Lung microvascular endothelial cell (primary cell): ENCODE measurements at regions not wholly inside any gene's neighbourhood (a gene's known extent, or its start where the extent isn't known, plus 50 kb on each side); places are given as distances from the start of the nearest gene placed in this dataset.

Experiments
- DNase-seq, 2 donors: peaks; one replicate each; pipeline versions ENCODE4 v3.0.0 to v3.0.0-alpha.2; 2010; ENCODE audit warnings: low read depth in 2 of 2

DNA sequence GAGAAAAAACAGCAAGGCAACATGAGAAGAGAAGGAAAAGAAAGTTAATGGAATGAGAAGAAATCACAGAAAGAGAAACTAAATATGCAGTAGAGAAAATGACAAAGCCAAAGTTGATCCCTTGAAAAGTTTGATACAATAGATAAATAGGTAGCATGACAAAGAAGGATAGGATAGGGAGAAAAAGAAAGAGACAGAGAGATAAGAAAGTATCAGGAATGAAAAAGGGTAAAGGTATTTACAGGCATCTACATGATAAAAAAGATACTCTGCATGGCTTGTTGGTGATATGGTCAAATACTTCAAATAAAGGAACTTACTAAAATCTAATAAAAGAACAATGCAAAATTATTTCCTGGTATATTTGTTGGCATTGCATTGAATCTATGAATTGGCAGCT is 185.5 kb upstream of the TECRL start:
- DNase-seq, result no peak

GRCh38 chr4:64588507-64588906 is 179.3 kb upstream of the TECRL start:
- no peak for DNase-seq

GRCh38 chr4:64584981-64585557 is 175.8 kb upstream of the TECRL start:
- DNase-seq, result peak; percentile 39 to 57

DNA sequence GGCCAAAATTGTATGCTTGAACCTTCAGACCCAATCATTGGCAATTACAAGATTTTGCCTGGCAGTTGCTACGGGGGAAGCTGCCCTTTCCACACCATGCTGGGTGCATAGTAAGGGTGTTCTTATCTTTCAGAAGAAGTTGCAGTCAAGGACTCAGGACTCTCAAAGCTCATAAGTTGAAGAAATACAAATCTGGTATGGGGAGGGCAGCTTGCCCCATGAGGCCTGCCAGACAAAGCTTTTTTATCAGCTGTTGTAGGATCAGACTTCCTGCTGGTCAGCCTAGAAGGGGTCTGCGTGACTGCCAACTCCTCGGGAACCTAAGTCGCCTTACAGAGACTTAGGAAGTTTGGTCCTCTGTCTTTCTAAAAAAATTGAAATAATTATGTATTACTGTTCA is 174.9 kb upstream of the TECRL start:
- no peak for DNase-seq

- DNase-seq, result no peak
Observed at GRCh38 chr4:64582492-64582891, 173.2 kb upstream of the TECRL start.

DNA sequence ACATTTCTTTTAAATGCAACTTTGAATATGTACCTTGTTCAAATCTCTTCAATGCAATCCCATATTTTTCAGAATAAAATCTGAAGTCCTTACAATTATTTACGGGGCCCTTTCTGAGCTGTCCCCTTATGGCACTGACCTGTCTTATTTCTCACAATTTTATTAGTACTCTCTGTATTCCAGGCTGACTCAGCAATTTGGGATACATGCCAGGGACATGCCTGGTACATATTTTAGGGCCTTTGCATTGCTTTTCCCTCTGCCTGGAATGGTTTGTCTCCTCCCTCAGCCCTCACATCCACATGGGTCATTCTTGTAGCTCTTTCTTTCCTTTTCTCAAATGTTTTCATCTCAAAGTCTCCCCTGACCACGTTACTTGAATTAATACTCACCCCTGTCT is 172.2 kb upstream of the TECRL start:
- DNase-seq, result no peak

- peak; percentile 6 to 9 for DNase-seq
Observed at GRCh38 chr4:64564126-64564525, 154.9 kb upstream of the TECRL start.

DNA sequence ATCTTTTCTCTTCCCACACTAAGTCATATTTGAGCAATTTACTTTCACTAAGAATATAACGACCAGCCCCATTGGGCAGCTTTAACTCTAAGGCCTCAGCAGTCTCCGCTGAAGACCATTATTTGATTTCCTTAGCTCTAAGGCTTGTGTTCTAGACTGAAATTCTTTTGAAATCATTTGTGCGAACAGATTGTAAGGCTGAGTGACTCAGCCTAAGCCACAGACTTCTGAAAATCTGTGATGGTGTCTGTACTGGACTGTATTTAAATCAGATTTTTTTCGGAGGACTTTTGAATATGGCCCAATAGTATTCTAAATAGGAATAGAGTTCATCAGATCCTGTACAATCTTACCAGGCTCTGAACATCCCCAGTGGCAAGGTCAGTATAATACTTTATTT is 150.3 kb upstream of the TECRL start:
- no peak for DNase-seq

DNA sequence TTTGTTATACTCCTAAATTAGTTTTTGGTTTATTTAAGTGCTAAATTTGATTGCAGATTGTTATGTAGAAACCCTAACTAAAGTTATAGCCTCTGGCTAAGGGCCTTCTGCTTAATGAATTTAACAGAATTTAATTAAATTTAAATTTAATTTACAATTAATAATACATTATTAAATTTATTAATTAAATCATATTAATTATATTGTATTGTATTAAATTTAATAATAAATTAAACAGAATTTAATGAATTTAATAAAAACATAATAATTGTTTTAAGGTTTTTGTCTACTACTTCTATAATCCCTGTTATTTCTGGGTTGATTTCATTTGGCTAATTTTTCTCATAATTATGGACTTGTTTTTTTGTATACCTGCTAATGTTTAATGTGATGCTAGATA is 141.9 kb upstream of the TECRL start:
- no peak for DNase-seq

DNA sequence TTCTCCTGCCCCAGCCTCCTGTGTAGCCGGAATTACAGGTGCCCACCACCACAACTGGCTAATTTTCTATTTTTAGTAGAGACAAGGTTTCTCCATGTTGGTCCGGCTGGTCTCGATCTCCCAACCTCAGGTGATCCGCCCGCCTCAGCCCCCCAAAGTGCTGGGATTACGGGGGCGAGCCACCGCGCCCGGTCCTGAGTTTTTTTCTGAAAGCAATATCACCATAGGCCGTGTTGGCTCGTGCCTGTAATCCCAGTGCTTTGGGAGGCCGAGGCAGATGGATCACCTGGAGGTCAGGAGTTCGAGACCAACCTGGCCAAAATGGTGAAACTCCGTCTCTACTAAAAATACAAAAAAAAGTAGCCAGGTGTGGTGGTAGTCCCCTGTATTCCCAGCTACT is 136.3 kb upstream of the TECRL start:
- DNase-seq, result no peak

GRCh38 chr4:64539234-64539849 is 130.1 kb upstream of the TECRL start:
- DNase-seq, result peak; percentile 64 to 71

- no peak for DNase-seq
Observed at GRCh38 chr4:64538219-64538618, 129.0 kb upstream of the TECRL start.

GRCh38 chr4:64533637-64534036 is 124.4 kb upstream of the TECRL start:
- DNase-seq, result no peak

- no peak for DNase-seq
Observed at GRCh38 chr4:64533159-64533558, 123.9 kb upstream of the TECRL start.

DNA sequence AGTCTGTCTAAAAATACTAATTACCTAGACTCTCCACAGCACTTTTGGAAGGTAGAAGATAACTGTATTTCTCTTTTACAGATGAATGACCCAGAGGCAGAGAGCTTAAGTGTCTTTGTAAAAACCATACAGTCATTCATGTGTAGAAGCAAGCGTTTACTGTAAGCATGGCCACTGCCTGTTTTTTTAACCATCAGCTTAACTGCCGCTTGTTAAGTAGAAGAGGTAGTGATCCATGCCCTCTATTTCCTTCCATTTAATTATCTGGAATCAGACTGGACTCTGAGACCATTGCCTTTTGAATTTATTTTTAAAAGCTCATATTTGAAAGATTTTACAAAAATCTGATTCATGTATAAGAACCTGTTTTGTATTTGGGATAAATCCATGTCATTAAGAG is 111.2 kb upstream of the TECRL start:
- DNase-seq, result no peak

- DNase-seq, result no peak
Observed at GRCh38 chr4:64518600-64518999, 109.3 kb upstream of the TECRL start.

DNA sequence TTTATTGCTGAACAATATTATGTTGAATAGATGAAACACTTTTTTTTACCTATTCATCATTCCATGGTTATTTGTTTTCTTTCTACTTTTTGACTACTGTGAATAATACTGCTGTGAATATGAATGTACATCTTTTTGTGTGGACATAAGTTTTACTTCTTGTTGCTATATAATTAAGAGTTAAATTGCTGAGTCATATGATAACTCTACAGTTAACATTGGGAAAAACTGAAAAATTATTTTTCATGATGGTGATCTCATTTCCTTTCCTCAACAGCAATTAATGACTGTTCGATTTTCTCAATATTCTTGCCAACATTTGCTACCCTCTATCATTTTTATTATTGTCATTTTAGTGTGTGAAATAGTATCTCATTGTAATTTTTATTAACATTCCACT is 106.9 kb upstream of the TECRL start:
- no peak for DNase-seq

DNA sequence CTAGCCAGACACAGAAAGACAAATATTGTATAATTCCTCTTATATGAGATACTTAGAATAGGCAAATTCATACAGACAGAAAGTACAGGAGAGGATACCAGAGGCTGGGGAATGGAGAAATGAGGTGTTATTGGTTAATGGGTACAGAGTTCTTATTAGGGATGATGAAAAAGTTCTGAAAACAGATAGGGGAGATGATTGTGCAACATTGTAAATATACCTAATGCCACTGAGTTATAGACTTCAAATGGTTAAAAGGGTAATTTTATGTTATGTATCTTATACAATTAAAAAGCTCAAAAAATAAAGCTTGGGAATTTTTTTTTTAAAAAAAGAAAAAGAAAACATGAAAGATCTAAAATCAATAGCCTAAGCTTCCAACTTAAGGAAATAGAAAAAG is 98.8 kb upstream of the TECRL start:
- no peak for DNase-seq

DNA sequence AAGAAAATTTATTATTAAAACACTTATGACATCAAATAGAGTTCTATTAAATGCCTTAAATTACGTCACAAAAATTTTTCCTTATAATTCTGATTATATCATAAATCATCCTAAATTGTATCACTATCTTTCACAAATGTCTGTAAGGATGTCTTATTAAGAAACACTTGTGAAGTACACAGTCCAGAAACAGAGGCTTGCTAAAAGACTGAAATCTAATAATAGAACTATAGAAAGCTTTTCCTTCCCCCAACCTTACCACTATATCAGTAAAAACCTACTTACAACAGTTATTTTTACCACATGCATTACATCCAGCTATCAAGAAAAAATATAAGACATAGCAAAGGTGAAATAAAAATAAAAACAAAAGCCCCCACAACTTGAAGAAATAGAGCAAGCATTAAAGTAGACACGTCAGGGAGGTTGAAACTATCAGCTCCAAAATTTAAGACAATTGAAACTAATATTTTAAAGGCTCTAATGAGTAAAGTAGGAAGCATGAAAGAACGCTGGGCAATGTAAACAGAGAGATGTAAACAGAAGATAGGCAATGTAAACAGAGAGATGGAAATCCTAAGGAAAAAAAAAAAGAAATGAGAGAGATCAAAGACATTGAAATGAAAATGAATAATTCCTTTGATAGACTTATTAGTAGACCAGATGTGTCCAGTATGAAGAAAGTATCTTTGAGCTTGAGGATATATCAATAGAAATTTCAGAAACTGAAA is 94.9 kb upstream of the TECRL start:
- DNase-seq, result no peak

GRCh38 chr4:64503416-64503815 is 94.2 kb upstream of the TECRL start:
- DNase-seq, result no peak

DNA sequence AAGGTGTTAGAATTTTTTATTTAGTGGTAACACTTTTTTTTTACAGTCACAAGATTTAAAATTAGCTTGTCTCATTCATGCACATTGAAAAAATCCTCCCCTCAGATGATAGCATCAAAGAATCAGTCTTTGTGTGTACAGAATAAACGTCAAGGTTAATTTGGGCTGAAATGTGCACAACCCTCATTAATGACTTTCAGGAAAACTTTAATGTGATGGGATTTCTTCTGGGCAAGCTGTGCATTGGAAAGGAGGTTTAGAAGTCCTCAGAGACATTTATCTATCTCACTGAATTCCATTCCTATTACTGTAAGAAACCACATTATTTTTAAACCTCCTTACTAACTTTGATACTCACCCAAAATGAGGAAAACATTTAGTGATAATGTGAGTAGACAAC is 88.2 kb upstream of the TECRL start:
- no peak for DNase-seq

GRCh38 chr4:64495946-64496345 is 86.7 kb upstream of the TECRL start:
- DNase-seq, result no peak

DNA sequence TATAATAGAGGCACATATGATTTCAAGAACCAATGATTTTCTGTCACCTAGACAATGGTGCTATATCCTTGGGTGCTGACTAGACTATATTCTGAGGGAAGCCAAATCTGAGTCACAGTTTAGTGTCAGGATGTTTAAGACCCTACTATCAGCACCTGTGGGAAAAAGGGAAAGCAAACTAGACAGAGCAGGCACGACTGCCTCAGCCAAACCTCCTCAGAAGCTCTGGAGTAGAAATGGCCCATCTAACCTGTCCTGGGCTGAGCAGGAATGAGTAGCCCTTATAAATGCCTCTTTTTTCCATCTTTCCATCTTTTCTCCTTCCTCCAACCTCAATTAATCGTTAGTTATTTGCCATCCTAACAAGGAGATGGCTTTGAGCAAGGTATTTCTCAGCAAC is 80.4 kb upstream of the TECRL start:
- no peak for DNase-seq
